Activated T-cell treated with anti-CD3 and anti-CD28 coated beads, Interleukin-2, amount 50 U/mL, for 1 hour (primary cell): ENCODE measurements at regions not wholly inside any gene's neighbourhood (a gene's known extent, or its start where the extent isn't known, plus 50 kb on each side); places are given as distances from the start of the nearest gene placed in this dataset.

Experiments used
- DNase-seq: peaks from one replicate; pipeline ENCODE4 v3.0.0-alpha.2; 2020

GRCh38 chr10:4035599-4035945, 250.6 kb upstream of the KLF6 start:
- no peak for DNase-seq

DNA sequence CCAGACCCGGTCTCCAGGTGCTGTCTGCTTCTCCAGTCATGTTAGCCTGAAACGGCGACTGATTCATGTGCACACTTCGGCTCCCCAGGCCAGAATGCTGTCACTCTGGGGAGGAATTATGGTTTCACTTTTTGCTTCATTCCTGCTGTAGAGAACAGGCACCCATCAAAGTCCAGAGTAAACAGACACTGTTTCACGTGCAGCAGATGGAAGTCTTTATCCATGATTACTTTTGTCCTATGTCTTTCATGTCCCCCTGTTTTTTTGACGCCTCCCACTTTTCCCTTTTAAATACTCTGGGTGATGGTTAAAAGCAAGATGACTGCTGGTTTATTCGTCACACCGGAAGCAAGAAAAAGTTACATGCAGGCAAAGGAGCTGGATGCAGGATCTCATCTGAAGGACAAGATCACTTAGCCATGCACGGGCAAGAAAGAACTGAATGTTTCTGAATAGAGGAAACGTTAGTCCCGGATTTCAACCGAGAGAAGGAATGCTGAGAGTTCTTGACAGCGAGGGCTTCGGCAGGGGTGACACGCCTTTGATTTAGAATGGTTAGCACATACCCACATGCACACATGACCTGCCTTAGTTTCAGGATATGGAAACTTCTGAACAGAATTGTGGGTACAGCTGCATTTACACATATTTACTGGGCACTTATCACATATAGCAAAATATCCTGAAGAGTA, 250.0 kb upstream of the KLF6 start:
- DNase-seq: no peak

- no peak for DNase-seq
These were observed 248.4 kb upstream of the KLF6 start for GRCh38 chr10:4033341-4033896.

DNA sequence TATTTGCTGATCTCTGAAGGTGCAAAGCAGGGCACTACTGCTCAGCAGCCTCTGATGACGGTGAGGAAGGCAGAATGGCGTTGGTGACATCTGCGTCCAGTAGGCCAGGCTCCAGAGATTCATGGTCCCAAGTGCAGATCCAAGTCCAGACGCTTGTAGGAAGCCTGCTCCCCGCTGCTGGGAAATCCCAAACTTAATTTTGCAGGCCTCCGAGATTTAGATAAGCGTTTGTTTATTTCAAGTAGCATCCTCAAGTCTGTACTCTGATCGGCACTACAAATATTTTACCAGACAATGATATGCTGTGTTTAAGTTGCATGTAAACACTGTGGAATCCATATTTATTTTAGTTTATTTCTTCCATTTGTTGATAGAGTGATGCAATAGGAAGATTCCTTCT, 244.9 kb upstream of the KLF6 start:
- no peak for DNase-seq

DNA sequence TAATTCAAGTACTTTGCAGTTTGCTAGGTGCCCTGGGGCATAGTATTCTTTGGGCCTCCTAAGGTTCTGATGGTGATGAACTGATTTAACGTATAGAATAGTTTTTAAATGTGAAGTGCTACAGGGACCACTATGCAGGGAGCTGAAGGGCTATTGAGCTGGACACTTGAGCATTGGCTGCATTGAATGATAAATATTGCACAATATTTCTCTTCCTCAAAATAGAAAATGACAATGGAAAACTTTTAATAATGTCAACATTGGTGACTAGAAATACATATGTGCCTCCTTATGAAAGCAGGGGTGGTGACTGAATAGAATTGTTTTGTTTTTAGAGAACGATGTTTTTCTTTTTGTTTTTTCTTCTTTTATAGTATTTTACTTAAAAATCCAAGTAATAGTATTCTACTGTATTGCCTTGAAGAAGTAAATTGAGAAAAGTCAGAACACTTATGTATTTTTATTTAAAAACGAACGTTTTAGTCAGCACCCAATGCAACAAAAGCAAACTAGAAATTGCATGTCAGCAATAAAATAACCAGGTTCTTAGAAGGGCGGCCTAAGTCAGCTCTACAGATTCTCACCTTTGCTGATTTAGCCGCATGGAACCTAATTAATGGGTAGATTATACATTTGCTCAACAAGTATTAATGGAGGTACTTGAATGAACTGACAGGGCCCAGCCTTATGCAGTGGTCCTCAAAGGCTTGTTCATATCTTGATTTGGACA, 244.0 kb upstream of the KLF6 start:
- DNase-seq: no peak

- DNase-seq: no peak
These were observed 243.0 kb upstream of the KLF6 start for GRCh38 chr10:4028027-4028471.

- no peak for DNase-seq
These were observed 240.3 kb upstream of the KLF6 start for GRCh38 chr10:4025339-4025738.

GRCh38 chr10:4024516-4025245, 239.7 kb upstream of the KLF6 start:
- DNase-seq: no peak

DNA sequence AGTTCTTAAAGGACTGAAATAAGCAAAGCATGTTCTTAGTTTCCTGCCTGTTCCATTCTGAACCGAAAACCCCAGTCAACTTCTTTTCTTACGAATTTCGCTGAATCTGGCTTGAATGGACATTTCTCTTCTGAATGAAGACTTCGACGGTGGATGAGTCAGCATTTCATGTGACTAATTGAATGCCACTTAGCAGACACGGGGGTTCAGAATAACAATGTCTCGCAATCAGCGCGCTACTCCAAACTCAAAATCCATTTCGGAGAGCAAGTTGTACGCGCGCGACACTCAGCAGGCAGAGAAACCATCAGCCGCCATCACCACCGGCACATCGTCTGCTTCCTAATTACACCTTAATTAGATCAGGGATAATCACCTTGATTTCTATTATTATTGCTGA, 239.0 kb upstream of the KLF6 start:
- DNase-seq: no peak

- DNase-seq: no peak
These were observed 237.5 kb upstream of the KLF6 start for GRCh38 chr10:4022473-4022872.

DNA sequence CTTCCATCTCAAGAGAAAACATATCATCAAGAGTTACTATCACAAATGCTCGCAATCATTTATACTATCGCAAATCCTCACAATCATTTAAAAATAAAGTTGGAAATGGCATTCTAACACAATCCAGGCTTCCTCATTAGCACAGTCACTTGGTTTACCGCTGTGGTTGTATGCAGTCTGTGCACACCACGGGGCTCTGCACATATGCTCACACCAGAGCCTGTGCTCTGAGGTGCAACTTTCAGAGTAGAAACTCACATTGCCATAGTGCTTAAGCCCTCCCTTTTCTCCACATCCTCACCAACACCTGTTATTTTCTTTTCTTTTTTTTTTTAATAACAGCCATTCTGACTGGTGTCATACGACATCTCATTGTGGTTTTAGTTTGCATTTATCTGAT, 235.6 kb upstream of the KLF6 start:
- DNase-seq: no peak

GRCh38 chr10:4018054-4018511, 233.1 kb upstream of the KLF6 start:
- no peak for DNase-seq

DNA sequence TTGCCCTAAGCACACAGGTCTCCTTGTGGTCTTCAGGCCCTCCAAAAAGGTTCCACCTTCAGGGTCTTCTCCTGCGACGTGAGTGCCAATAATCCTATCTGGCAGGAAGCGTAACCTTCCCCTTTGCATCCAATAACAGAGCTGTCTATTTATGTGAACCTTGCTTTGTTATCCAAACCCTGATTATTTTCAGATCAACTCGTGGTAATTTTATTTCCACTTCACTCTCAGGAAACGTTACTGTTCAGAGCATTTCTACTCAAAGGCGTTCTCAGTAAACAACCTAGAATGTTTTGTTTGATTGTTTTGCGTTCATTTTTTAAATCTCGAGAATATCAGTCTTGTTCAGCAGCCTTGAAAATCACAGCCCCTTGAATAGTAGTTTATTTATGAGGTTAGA, 232.3 kb upstream of the KLF6 start:
- no peak for DNase-seq

GRCh38 chr10:4016214-4016740, 231.3 kb upstream of the KLF6 start:
- no peak for DNase-seq

GRCh38 chr10:4013651-4014121, 228.7 kb upstream of the KLF6 start:
- no peak for DNase-seq

DNA sequence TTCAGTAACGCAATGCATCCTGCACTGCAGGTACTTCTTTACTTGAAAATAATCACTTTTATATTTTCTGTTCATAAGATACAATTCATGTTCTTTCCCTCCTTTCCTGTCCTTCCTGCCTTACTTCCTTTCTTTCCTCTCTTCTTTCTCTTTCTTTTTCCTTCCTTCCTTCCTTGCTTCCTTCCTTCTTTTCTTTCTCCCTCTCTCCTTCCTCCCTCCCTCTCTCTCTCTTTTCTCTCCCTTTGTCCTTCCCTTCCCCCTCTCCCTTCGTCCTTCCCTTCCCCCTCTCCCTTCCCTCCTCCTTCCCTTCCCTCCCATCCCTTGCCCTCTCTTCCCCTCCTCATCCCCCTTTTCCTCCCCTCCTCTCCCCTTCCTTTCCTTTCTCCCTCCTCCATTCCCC, 227.8 kb upstream of the KLF6 start:
- no peak for DNase-seq

DNA sequence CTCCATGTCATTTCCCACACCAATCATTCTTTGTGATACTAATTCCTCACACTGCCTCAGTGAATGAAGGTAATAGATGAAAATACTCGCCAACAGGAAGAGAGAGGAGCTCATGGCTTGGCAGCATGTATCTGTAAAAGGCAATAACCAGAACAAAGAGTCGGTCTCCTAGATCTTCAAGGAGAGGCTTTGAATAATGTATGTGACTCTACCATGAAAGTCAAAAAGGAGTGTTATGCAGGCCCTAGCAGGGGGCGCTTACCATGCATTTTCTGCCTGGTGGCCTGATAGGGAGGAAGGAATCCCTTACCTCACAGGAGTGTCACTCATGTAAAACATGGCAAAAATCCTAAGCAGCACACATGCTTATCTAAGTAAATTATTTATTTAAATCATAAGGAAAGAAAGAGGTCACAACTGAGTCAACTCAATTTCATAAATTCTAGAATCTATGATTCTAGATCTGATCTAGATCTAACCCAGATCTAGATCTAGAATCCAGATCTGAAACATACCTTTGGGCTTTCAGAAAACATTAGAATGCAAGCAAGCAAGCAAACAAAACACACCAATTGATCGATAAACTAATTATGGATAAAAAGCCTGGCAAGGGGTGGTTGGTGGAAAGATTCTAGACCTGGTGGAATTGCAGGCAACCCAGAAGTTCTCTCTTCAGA, 226.3 kb upstream of the KLF6 start:
- DNase-seq: no peak

DNA sequence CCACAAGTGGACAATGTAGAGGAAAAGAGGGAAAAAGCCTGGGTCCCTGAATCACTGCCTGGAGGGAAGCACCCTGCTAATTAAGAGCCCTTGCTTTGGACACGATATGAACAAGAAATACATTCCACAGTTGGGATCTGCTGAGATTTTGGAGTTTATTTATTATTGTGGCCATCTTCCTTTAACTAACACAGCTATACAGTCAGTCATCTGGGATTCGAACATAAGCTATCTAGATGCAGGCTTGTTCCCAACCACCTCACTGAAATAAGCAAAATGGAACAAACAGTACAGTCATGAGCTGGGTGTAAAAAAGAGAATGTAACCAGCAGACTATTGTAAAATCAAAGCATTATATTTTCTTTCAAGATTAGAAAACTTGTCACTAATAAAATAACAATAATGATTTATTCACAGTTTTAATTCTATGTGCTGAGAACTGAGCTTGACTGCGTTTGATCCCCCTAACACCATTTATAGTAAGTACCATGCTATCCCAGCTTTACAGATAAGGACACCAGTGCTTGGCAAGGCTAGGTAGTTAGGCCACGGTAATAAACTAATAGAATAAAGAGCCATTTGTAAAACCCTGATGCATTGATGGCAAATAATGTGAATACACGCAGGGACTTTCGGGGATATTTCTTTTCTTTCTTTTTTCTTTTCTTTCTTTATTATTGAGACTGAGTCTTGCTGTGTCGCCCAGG, 223.8 kb upstream of the KLF6 start:
- DNase-seq: no peak

- DNase-seq: no peak
These were observed 222.8 kb upstream of the KLF6 start for GRCh38 chr10:4007771-4008170.

- DNase-seq: no peak
These were observed 221.8 kb upstream of the KLF6 start for GRCh38 chr10:4006858-4007257.

DNA sequence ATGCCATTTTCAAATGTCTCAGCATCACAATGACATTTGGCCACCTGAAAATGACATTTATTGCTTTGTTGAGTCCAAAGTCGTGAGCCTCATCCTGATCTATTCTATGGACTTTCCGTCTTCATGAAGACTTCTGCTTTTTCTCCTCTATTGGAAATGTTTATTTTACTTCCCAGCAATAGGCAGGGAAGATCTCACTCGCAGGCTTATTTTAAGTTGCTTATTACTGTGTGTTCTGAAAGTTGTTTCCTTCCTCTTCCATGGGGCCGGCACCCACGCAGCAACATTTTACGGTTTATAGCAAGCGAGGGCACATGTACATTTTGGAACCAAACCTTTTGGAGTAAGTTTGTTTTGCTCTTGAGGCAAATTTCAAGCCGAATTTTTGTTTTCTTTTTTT, 221.0 kb upstream of the KLF6 start:
- DNase-seq: no peak

DNA sequence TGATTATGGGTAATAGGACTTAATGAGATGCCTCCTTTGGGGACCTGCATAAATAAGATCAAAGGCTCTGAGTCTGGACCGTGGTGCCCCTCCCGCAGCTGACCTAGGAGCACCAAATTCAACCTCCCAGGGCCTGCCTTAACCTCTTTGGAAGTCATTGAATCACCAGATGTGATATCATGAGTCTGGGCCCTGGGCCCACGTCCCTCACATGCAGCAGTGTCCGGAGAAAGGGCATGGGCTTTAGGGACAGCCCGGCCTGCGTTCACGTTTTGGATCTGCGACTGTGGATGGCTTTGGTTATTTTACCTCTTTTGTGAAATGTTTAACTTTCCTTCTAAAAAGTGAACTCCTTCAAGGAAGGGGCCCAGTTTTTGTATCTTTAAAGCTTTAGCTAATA, 220.0 kb upstream of the KLF6 start:
- no peak for DNase-seq
